ENCODE measurements at regions not wholly inside any gene's neighbourhood (a gene's known extent, or its start where the extent isn't known, plus 50 kb on each side); places are given as distances from the start of the nearest gene placed in this dataset.

GRCh38 chr4:22573198-22573597 lies 57.3 kb upstream of the ADGRA3 start:
- H3K27me3 ChIP-seq (replicated peaks; ENCODE audit: control insufficient read depth, insufficient read depth, low read length), result no peaks in the 10 kb centered on the region
- TF ChIP-seq CTCF (IDR thresholded peaks at IDR 0.05; ENCODE audit: insufficient read depth, low read length, poor library complexity, severe bottlenecking), result no peak
- DNase-seq (ENCODE audit: extremely low read depth, insufficient read length), result no peak
- no peaks in the 10 kb centered on the region for H3K36me3 ChIP-seq (ENCODE audit: control insufficient read depth, insufficient read depth, low read length)
- no peak overlapping the region for H3K4me3 ChIP-seq (replicated peaks; ENCODE audit: low read depth, low read length)

GRCh38 chr4:22573641-22574040 lies 57.8 kb upstream of the ADGRA3 start:
- no peak for TF ChIP-seq CTCF (IDR thresholded peaks at IDR 0.05; ENCODE audit: insufficient read depth, low read length, poor library complexity, severe bottlenecking)
- H3K27me3 ChIP-seq (replicated peaks; ENCODE audit: control insufficient read depth, insufficient read depth, low read length), result no peaks in the 10 kb centered on the region
- H3K4me3 ChIP-seq (replicated peaks; ENCODE audit: low read depth, low read length), result no peak overlapping the region

DNA sequence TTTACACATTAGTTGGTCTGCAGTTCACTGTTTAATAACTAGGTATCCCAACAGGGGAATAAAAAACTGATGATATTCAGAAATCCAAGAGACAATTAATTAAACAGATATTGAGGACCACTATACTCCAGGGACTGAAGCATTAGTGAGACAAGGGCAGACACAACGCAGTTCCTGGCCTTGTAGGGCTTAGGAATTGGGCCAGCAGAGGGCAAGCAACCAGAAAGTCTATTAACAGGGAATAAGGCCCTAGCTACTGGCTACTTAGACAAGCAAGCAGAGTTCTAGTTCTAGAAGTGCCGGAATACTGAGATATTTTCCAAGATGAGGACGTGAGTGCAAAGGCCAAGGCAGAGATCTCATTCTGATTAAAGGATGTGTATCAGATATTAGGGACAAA lies 58.6 kb upstream of the ADGRA3 start:
- H3K36me3 ChIP-seq (ENCODE audit: control insufficient read depth, insufficient read depth, low read length), result no peaks in the 10 kb centered on the region
- no peak for DNase-seq (ENCODE audit: extremely low read depth, insufficient read length)
- H3K4me3 ChIP-seq (replicated peaks; ENCODE audit: low read depth, low read length), result no peak overlapping the region
- TF ChIP-seq CTCF (IDR thresholded peaks at IDR 0.05; ENCODE audit: insufficient read depth, low read length, poor library complexity, severe bottlenecking), result no peak
- H3K27me3 ChIP-seq (replicated peaks; ENCODE audit: control insufficient read depth, insufficient read depth, low read length), result no peaks in the 10 kb centered on the region

More at GRCh38 chr4:22573641-22574040, 57.8 kb upstream of the ADGRA3 start:
- no peaks in the 10 kb centered on the region for H3K36me3 ChIP-seq (ENCODE audit: control insufficient read depth, insufficient read depth, low read length)
- no peak for DNase-seq (ENCODE audit: extremely low read depth, insufficient read length)

GRCh38 chr4:22574880-22575279 lies 59.0 kb upstream of the ADGRA3 start:
- Histone ChIP-seq H3K27me3 (replicated peaks; ENCODE audit: control insufficient read depth, insufficient read depth, low read length) (no peaks in the 10 kb centered on the region), H3K4me3 (replicated peaks; ENCODE audit: low read depth, low read length) (no peak overlapping the region), H3K36me3 (ENCODE audit: control insufficient read depth, insufficient read depth, low read length) (no peaks in the 10 kb centered on the region)
- DNase-seq (ENCODE audit: extremely low read depth, insufficient read length), result no peak
- no peak for TF ChIP-seq CTCF (IDR thresholded peaks at IDR 0.05; ENCODE audit: insufficient read depth, low read length, poor library complexity, severe bottlenecking)

DNA sequence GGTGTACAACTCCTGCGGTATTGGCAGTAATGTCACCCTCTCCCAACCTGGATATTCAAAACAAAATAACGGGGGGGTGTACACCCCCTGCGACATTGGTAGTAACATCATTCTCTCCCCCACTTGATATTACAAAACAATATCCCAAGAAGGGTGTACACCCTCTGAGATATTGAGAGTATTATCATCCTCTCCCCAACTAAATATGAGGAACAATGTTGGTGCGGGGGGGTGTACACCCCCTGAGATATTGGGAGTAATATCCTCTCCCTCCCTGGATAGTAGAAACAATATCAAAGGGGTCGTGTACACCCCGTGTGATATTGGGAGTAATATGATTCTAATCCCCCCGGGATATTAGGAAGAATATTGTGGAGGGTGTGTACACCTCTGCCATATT lies 71.4 kb upstream of the ADGRA3 start:
- H3K27me3 ChIP-seq (replicated peaks; ENCODE audit: control insufficient read depth, insufficient read depth, low read length), result no peaks in the 10 kb centered on the region
- DNase-seq (ENCODE audit: extremely low read depth, insufficient read length), result no peak
- no peak overlapping the region for H3K4me3 ChIP-seq (replicated peaks; ENCODE audit: low read depth, low read length)
- no peak for TF ChIP-seq CTCF (IDR thresholded peaks at IDR 0.05; ENCODE audit: insufficient read depth, low read length, poor library complexity, severe bottlenecking)
- no peaks in the 10 kb centered on the region for H3K36me3 ChIP-seq (ENCODE audit: control insufficient read depth, insufficient read depth, low read length)

DNA sequence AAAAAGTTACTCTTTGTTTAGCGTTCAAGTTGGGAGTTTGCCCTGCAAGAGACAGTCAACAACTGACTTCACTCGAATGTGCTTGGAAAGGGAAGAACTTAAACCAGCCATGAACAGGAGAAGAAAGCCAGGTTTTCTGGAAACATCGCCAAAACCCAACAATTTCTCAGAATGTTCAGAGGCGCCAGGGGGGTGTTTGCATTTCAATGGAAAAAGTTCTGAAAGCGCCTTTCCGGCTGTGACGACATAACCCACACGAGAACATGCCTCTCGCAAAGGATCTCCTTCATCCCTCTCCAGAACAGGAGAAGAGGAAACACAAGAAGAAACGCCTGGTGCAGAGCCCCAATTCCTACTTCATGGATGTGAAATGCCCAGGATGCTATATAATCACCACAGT lies 78.1 kb upstream of the ADGRA3 start:
- no peak for TF ChIP-seq CTCF (IDR thresholded peaks at IDR 0.05; ENCODE audit: insufficient read depth, low read length, poor library complexity, severe bottlenecking)
- no peaks in the 10 kb centered on the region for H3K36me3 ChIP-seq (ENCODE audit: control insufficient read depth, insufficient read depth, low read length)
- DNase-seq (ENCODE audit: extremely low read depth, insufficient read length), result no peak
- no peak overlapping the region for H3K4me3 ChIP-seq (replicated peaks; ENCODE audit: low read depth, low read length)
- H3K27me3 ChIP-seq (replicated peaks; ENCODE audit: control insufficient read depth, insufficient read depth, low read length), result no peaks in the 10 kb centered on the region

All from GM06990 (cell line).